ENCODE measurements at regions not wholly inside any gene's neighbourhood (a gene's known extent, or its start where the extent isn't known, plus 50 kb on each side); places are given as distances from the start of the nearest gene placed in this dataset.
"Not testable (repeated sequence)": the region's sequence is repeated elsewhere in the genome, so short reads cannot be mapped to it uniquely, and the experiment has no call there.

DNA sequence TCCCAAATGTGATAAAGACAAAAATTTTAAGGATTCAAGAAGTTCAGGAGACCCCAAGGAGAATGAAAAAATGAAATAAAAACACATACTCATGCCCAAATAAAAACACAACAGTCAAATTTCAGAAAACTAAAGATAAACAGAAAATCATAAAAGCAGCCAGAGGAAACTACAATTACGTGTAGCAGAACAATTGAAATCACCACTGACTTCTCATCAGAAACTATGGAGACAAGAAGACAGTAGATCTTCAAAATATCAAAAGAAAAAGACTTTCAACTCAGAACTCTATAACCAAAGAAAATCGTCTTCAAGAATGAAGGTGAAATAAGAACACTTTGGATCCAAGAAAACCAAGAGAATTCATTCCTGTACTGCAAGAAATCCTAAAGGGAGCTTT lies 54.9 kb downstream of the DIO3 start:
- no peak for DNase-seq

DNA sequence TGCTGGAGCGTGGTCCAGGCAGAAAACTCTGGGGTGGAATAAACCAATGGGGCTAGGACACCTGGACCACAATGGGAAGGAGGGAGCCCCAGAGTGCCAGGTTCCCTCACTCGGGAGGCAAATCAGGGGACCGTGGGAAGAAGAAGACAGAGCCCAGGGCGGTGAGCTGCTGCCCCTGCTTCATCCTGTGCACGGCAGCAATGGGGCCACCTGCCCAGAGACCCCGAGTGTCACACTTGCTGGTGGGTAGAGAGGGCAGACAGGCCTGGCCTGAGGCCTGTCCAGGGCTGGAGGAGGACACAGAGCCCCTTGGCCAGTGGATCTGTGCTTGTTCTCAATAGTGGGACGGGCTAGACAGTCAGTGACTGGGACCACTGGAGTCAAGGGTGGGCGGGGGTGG lies 58.2 kb downstream of the DIO3 start:
- DNase-seq = no peak

DNA sequence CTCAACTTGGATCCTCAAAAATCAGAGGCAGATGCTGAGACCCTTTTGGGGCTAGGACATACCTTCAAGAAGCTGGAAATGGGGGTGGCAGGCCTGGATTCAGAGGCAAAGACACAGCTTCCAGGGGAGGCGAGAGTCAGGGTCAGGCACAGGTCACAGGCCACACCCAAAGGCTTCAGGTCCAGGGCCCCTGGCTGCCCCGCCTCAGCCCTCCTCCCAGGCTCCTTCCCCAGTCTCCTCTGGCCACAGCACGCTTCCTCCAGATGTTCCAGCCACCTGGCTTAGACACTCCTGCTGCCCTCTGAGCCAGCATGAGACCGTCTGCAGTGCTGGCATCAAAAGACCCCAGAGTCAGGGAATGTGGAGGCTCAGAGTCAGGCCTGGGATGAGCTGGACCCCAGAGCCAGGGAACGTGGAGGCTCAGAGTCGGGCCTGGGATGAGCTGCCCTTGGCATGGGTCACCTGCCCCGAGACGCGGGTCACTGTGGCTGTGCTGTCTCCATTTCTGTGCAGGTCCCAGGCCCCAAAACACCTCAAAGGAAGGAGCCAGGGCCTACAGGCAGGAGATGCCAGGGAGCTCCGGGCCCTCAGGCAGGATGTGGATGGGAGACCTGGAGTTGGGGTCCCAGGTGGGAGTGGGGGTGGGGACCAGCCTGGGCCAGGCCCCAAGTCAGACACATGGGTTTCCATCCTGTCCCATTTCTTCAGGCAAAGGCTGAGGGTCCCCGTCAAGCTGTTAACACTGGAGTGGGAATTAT lies 58.9 kb downstream of the DIO3 start:
- no peak for DNase-seq

DNA sequence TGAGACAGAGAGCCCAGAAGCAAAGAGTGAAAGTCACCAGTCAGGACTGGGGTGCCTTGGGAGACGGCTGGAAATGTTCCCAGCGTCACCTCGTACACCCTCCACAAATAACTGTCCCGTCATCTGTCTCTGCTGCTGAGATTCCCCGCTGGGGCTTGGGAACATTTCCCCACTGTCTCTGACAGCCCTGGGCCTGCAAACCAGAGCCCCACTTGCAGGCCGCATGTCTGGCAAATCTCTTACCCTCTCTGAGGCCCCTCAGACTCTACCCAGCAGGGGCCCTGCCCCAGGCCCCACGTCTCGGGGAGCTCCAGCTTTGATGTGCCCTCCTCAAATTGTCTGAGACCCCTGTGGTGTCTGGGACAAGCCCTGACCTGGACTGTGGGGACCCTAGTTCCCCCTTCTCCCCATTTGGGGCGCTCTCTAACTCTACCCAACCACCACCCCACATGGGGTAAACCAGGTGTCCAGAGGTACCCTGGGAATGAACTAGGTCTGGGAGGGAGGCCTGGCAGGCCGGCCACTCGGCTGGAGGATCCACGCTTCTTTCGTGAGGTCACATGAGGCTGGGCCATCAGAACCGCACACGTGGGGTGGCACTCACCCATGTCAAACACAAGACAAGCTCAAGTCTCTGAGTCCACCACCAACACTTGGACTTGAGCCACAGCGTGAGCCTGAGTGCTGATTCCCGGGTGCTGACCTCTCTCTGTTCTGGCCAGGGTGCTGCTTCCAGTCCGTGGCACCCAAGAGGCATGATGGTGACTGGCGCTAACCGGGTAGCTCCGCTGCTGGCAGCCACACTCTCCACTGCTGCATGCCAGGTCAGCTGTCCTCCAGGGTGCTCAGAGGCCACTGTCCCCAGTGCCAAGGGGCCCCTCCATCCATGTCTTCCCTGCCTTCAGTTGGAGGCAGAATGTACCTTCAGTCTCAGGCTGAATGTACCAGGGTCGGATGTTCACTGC lies 59.8 kb downstream of the DIO3 start:
- no peak for DNase-seq

DNA sequence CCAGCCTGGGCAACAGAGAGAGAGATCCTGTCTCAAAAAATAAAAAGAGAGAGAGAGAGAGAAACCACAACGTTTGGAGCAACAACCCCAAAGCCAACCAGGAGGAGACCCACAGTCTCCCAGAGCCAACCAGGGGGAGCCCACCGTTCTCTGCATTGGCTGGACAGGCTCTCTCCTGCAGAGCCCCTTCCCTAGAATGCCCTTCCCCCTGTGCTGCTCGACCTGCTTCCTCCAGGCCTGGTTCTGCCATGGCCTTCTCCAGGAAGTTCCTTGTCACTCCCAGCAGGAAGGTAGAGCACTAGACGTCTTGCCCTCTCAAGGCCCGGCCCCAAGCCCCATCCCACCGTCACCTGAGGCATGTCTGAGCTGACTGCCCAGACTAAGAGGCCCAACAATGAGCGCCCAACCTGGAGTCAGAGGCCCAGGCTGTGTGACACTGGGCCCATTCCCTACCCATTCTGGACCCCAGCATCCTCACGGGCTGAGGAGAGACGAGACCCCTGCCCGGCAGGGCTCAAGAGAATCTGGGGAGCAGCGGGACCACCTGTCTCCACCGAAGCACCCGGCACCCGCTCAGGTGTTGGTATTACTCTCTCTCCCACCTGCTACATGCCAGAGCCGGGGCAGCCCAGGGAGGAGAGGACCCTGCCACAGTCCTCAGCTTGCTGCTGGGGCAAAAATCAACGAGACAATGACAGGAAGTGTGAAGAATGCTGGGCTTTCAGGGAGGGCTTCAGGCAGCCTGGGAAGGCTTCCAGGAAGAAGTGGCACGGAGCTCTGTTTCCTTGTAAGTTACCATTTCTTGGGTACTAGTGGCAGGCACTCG lies 61.2 kb downstream of the DIO3 start:
- no peak for DNase-seq

DNA sequence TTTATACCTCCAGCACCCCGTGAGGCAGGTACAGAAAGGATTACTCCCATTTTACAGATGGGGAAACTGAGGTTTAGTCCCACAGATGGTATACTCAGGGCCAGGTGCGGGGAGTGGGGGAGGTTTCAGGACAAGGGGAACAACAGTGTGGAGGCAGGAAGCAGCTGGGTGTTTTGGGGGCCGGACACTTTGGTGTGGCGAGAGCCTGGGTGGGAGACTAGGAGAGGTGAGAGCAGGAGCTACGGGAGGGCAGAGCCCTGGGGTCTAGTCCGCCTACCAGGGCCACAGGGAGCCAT lies 61.7 kb downstream of the DIO3 start:
- DNase-seq = no peak

DNA sequence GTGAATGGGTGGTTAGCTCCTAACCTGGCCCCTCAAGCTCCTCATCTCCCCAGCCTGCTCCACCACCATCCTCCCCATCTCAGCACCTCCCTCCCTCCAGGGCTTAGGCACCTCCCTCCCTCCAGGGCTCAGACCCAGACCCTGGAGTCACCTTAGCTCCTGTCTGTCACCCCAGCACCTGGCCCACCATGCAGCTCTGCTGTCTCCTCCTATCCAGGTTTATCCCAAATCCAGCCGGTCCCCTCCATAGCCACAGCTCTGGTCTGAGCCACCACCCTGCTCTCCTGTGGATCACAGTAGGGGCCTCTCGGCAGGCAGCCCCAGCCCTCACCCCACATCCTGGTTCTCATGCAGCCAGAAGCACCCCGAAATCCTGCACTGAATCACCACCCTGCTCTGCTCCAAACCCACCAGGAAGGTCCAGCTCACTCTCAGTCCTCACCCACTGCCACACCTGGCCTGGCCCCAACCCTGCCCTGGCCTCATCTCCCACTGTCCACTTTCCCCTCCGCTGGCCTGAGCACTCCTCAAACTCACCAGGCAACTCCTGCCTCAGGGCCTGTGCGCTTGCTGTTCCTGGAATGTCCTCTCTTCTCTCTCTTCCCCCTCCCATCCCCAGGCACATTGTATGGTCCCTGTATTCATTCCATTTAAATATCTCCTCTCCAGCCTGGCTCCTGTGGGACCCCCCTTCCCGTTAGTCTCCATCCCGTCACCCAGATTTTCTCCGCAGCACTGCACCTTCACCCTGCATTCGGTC lies 62.6 kb downstream of the DIO3 start:
- no peak for DNase-seq

DNA sequence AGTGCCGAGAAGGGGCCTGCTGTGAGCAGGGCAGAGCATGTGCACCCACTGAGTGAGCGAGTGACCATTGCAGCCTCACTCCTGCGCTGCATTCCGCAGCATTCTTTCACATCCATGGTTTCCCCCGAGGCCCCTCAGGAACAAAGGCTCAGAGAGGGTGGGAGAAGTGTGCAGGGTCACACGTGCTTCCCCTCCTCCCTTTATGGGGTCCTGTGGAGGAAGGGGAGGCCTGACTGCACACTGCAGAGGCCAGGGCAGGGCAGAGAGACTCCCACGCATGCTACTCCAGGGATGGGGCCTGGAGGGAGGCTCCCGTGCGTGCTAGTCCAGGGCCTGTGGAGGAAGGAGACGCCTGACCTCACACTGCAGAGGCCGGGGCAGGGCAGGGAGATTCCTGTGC lies 63.2 kb downstream of the DIO3 start:
- no peak for DNase-seq

DNA sequence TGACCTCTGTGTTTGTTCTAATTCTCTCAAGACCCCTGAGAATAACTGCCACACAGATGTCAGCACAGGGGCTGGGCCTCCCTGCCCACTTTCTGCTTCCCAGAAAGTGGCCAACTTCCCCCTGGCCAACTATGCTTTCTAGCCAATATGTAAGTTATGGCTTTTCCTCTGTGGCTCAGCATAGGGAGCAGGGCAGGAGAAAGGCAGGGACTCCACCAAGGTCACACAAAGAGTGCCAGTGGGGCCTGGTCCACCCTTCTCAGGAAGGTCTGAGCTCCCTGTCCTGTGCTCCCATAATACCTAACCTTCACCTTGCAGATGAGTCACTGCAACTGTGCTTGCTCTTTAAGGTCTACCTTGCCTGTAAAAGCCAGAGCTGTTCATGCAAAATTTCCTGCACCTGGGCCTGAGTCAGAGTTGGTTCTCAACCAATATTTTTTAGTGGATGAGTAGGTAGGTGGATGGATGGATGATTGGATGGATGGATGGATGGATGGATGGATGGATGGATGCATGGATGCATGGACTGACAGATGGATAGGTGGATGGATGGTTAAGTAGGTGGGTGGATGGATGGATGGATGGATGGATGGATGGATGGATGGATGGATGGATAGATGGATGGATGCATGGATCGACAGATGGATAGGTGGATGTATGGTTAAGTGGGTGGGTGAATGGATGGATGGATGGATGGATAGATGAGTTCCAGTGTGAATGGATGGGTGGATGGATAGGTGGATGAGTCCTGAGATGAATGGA lies 64.2 kb downstream of the DIO3 start:
- DNase-seq = no peak

DNA sequence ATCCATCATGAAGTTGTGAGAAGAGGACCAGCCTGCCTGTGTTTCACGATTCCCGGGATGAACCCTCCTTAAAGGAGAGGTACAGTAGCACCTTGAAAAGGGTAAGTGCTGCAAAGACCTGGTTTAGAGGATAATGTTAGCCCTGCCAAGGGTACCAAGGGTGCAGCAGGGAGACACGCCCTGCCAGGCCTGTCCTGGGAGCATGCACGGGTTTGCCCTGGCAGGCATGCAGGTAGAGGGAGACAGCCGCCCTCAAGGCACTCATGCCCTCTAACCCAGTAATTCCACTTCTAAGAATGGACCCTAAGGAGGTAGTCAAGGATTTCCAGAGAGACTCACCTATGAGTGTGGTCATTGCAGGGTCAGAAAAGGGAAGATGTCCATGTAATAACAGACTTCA lies 65.0 kb downstream of the DIO3 start:
- no peak for DNase-seq

DNA sequence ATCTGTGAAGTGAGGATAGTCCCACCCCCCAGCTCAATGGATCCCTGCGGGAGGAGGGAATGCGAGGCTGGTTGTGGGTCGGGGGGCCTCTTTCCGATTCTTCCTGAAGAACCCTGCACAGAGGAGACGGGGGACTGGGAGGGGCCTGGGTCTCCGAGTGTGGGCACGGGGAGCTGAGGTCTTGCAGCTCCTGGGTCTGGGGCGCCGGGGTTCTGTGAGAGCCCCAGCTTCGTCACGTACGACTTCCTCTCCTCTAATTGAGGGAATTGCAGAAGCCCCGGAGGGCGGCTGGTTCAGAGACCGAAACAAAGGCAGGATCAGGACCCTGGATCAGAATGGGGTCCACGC lies 66.6 kb downstream of the DIO3 start:
- no peak for DNase-seq

DNA sequence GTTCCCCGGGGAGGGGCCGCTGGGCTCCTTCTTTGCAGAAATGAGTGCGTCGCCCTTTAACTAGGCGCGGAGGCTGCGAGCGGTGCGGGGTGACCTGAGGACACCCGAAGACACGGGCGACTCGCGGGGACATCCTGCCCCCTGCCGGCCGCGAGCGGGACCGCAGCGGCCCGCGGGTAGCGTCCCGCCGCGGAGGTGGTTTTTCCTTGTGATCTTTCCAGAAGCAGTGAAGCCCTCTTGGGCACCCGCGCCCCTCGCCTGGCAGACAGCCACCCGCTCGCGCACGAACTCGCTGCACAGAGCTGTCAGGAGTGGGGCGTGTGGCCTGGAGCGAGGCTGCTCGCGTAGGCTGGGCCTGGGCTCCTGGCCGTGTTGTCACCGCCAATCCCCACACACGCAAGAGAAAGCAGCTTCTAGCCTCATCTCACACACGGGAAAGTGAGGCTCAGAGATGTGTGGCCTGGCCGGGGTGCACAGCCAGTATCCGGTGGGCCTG lies 67.2 kb downstream of the DIO3 start:
- peak; percentile 74 for DNase-seq

DNA sequence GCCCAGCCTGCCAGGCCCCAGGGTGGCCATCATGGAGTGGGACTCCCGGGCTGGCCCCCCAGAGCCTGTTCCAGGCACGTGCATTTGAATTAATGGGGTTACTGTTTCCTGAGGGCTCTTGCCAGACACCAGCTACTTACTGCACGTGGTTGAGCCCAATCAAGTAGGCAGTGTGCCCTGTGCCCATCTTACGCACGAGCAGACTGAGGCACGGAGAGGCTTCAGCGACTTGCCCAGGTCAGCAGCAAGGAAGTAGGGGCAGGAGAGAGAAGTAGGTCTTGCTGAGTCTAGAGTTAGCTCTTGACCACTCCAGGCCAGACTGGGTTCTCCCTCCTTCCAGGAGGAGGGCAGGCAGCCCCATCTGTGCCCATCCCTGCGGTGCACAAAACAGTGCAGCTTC lies 67.7 kb downstream of the DIO3 start:
- DNase-seq = no peak

DNA sequence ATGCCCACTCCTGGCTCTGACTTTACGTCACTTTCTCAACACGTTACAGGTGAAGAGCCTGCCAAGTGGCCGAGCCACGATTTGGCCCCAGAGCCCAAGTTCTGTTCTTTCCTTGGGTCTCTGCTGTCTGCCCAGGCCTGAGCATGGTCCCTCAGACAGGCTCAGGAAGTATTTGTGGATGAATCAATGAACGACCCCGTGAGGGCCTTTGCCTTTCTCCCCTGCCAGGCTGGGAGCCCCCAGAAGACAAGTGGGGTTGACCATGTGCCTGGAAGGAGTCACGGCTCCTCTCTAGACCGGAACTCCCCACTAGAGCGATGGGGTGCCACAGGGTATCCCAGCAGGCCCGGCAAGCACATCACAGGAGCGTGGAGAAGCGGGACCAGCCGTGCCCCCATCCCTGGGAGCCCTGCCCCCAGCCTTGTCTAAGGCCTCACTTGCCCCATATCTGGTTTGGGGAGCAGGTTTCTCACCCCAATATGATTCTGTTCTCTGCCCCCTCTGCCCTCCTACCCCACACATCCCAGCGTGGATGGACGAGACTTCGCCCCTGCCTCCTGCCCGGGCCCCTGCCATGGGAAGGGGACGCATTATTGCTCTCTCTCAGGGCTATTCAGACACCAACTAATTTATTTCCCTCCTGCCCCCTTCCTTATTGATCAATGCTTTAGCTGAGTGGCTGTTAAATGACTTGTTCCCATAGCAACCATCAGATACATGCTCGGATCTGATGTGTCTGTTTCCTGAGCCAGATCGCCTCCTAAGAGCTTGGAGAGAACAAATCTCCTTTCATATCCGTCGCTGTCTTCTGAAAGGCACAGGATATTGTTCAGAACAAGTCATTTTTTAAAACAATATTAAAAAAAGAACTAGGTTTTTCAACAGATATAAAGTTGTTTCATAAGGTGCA lies 69.0 kb downstream of the DIO3 start:
- DNase-seq = no peak

DNA sequence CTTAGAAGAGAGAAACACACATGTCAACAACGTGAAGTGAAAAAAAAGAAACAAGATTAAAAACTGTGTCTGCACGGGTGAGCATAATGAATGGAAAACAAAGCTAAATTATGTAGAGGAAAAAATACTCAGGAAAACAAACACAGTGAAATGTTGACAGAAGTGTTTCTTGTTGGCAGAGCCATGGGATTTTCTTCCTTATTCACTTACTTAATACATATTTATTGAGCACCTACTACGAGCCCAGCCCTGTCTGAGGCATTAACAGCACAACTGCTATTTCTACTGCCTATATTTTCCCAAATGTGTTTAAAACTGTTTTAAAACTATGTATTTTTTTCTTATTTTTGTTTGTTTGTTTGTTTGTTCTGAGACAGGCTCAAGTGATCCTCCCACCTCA lies 69.9 kb downstream of the DIO3 start:
- DNase-seq = no peak

DNA sequence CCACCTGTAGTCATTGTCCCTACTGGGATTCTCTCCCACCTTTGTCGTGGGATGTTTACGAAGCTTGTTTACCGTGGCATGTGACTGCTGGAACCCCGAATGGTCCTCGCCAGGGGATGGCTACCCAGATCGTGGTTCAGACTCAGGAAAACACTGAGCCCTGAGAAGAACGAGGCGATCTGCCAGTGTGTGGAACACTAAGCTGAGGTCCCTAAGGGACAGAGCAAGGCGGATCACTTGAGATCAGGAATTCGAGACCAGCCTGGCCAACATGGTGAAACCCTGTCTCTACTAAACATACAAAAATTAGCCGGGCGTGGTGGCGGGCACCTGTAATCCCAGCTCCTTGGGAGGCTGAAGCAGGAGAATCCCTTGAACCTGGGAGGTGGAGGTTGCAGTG lies 70.7 kb downstream of the DIO3 start:
- not testable (repeated sequence) for DNase-seq

DNA sequence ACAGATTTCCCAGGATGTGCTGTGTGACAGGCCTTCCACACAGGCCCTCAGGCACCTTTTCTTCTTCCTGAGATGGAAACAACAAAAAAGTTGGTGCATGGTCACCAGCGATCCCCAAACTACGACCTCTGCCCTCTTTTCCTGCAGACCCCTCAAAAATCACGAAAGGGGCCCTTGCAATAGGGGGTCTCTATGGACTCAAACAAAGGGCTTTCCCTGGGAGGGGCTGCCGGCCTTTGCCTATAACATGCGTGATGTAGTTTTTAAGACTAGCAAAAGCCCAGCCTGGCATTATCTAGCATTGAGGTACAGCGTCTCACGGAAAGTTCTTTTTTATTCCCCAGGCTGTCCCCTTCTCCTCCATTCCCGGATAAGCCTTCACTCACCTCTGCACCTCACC lies 71.2 kb downstream of the DIO3 start:
- no peak for DNase-seq

DNA sequence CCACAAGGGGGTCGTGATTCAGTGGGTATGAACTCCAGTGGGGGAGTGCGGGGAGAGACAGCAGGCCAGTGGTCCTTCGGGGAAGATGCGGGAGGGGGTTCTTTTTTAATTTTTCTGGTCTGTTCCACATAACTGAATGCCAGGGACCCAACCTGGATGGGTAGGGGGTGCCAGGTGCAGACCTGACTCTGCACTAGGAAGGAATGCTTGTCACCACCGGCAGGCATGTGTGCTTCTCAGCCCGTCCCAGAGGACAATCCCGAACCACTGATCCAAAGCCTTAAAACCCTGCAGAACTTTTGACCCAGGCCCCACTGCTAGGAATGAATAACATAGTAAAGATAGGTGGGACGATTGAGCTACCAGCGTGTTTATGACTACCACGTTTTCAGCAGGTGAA lies 72.0 kb downstream of the DIO3 start:
- no peak for DNase-seq

DNA sequence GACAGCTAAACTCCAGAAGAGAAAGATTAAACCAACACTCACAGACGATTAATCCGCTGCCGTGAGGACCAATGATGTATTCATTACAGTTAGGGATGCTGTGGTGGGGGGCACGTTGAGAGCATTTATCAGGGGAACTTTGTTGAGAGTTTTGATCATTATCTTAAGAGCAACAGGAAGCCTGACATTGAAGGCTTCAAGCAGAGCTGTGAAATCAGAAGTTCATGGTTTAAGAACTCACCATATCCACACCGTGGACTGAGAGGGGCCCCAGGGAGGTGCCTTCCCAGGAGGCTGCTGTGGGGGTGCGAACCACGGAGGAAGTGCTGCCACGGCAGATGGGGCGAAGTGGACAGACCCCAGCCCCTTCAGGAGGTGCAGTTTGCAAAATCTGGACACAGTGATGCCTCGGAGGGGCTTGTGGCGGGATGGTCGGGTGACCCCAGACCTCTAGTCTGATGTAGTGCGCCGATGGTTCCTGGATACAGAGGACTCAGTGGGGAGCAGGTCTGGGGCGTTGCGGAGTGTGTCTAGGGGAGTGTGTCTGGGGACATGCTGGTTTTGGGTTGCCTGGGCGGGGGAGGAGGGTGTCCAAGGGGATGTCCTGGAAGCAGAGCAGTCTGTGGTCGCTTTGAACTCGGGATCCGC lies 73.0 kb downstream of the DIO3 start:
- no peak for DNase-seq
